ENCODE measurements at regions not wholly inside any gene's neighbourhood (a gene's known extent, or its start where the extent isn't known, plus 50 kb on each side); places are given as distances from the start of the nearest gene placed in this dataset.

- DNase-seq (peak; percentile 45), ATAC-seq (peak; percentile 38 to 87 (median 67))
- intact Hi-C loops (cut with DNase I), result loop anchor here (2.0 to 10.0 kb wide), 9 partner anchors 154 to 966 kb away; partner anchors contain the start of gene HOXD8 (in 2 of the 10)
- Histone ChIP-seq H3K4me3 (no peak overlapping the region), H3K36me3 (no peaks in the 10 kb centered on the region), H3K27ac (no peak overlapping the region), H3K4me1 (peaks cover 0 to 7% (median 0%) of the 10 kb centered on the region in 9 donors), H3K27me3 (peaks cover 0 to 67% (median 29%) of the 10 kb centered on the region in 7 donors), H3K9me3 (no peaks in the 10 kb centered on the region)
- WGBS, 2 donors, result 23 to 30% methylated on average over 10 of the region's 10 CpGs
- peak; percentile 34 to 69 (median 67) for TF ChIP-seq CTCF (IDR thresholded peaks at IDR 0.05)
Measured at GRCh38 chr2:176653479-176654443, 384.5 kb downstream of the MTX2 start.

GRCh38 chr2:176656038-176656775 is 387.0 kb downstream of the MTX2 start:
- peaks cover 0 to 7% (median 0%) of the 10 kb centered on the region in 9 donors for H3K4me1 ChIP-seq
- DNase-seq (no peak), ATAC-seq (no peak)
- H3K36me3 ChIP-seq, result no peaks in the 10 kb centered on the region
- peaks cover 0 to 65% (median 18%) of the 10 kb centered on the region in 7 donors for H3K27me3 ChIP-seq
- H3K4me3 ChIP-seq, result no peak overlapping the region
- H3K9me3 ChIP-seq, result no peaks in the 10 kb centered on the region
- TF ChIP-seq CTCF (IDR thresholded peaks at IDR 0.05), result no peak
- no peak overlapping the region for H3K27ac ChIP-seq
- 75 to 81% methylated on average over 2 of the region's 2 CpGs for WGBS, 2 donors
- intact Hi-C loops (cut with DNase I), result loop anchor here in 8 of 10 donors (10.0 kb wide), 2 partner anchors 159 to 489 kb away; no protein-coding TSS in a partner anchor

GRCh38 chr2:176656776-176657140 is 387.5 kb downstream of the MTX2 start:
- ATAC-seq, result no peak
- Histone ChIP-seq H3K4me1 (peaks cover 0 to 7% (median 0%) of the 10 kb centered on the region in 9 donors), H3K27me3 (peaks cover 0 to 60% (median 17%) of the 10 kb centered on the region in 7 donors), H3K9me3 (no peaks in the 10 kb centered on the region), H3K4me3 (no peak overlapping the region), H3K27ac (no peak overlapping the region), H3K36me3 (no peaks in the 10 kb centered on the region)
- 86 to 90% methylated on average over 2 of the region's 2 CpGs for WGBS, 2 donors
- no peak for DNase-seq
- no peak for TF ChIP-seq CTCF (IDR thresholded peaks at IDR 0.05)
- intact Hi-C loops (cut with DNase I), result loop anchor here in 8 of 10 donors (10.0 kb wide), 2 partner anchors 158 to 488 kb away; no protein-coding TSS in a partner anchor

GRCh38 chr2:176657393-176657792 is 388.2 kb downstream of the MTX2 start:
- intact Hi-C loops (cut with DNase I), result loop anchor here in 8 of 10 donors (10.0 kb wide), 2 partner anchors 157 to 487 kb away; no protein-coding TSS in a partner anchor
- Histone ChIP-seq H3K27me3 (peaks cover 0 to 55% (median 17%) of the 10 kb centered on the region in 7 donors), H3K36me3 (no peaks in the 10 kb centered on the region), H3K27ac (no peak overlapping the region), H3K4me1 (peaks cover 0 to 7% (median 0%) of the 10 kb centered on the region in 9 donors), H3K9me3 (no peaks in the 10 kb centered on the region), H3K4me3 (no peak overlapping the region)
- ATAC-seq, result no peak
- TF ChIP-seq CTCF (IDR thresholded peaks at IDR 0.05), result no peak
- 57 to 62% methylated on average over 2 of the region's 2 CpGs for WGBS, 2 donors
- no peak for DNase-seq

Data from heart right ventricle (tissue), 16 donors.